IMR-90 (cell line): ENCODE measurements at regions not wholly inside any gene's neighbourhood (a gene's known extent, or its start where the extent isn't known, plus 50 kb on each side); places are given as distances from the start of the nearest gene placed in this dataset.

Experiments used
- ATAC-seq: fragments of 200-7000 bp; cut with Tn5 transposase; 2 replicates; pipeline ENCODE4 v1.9.1; 2020; ENCODE audit warnings: low read depth, mild to moderate bottlenecking, moderate library complexity
- BruUV-seq: library from RNA; stranded (reverse); fragments of 400-500 nt; replicated peaks from 2 replicates; lab custom pipeline; 2021; lab: Mats Ljungman, UMichigan
- CTCF ChIA-PET: fragments of 300-600 bp; formaldehyde crosslinking; extraction: SDS; loops from one replicate; lab custom pipeline; 2021; ENCODE audit warnings: antibody characterized with exemption; lab: Yijun Ruan, JAX
- POLR2A ChIA-PET: fragments of 300-600 bp; sonication (Branson Sonifier 250); formaldehyde crosslinking; loops from one replicate; lab custom pipeline; 2022; ENCODE audit warnings: antibody characterized with exemption; ENCODE audit not compliant: unreplicated experiment; lab: Charles Lee
- DNase-seq: peaks from one replicate; pipeline ENCODE4 v3.0.0; 2013
- H2AFZ ChIP-seq: replicated peaks from 2 replicates; pipeline ENCODE3; 2013; ENCODE audit warnings: low read length, mild to moderate bottlenecking; ENCODE audit not compliant: poor library complexity
- H2AK5ac ChIP-seq: 2 replicates; pipeline ENCODE4 v1.6.1; 2013; ENCODE audit warnings: low read depth, low read length, inconsistent platforms
- H2AK9ac ChIP-seq: replicated peaks from 2 replicates; pipeline ENCODE3; 2013; ENCODE audit warnings: mild to moderate bottlenecking, low read depth, low read length, moderate library complexity; ENCODE audit not compliant: poor library complexity
- H2BK120ac ChIP-seq: 2 replicates; pipeline ENCODE4 v1.6.1; 2013; ENCODE audit warnings: low read depth, low read length, inconsistent platforms
- H2BK15ac ChIP-seq: 3 replicates; pipeline ENCODE4 v1.6.1; 2013; ENCODE audit warnings: low read depth, low read length, inconsistent platforms
- H2BK20ac ChIP-seq: 2 replicates; pipeline ENCODE4 v1.6.1; 2013; ENCODE audit warnings: low read depth, mild to moderate bottlenecking, inconsistent platforms, low read length, moderate library complexity
- H2BK5ac ChIP-seq: 2 replicates; pipeline ENCODE4 v1.6.1; 2013; ENCODE audit warnings: mild to moderate bottlenecking, low read depth, low read length, inconsistent platforms; ENCODE audit not compliant: poor library complexity, severe bottlenecking
- H3K14ac ChIP-seq: replicated peaks from 2 replicates; pipeline ENCODE4 v1.6.1; 2013; ENCODE audit warnings: low read depth, low read length, inconsistent platforms
- H3K18ac ChIP-seq: 2 replicates; pipeline ENCODE4 v1.6.1; 2013; ENCODE audit warnings: low read depth, low read length, control low read depth
- H3K23ac ChIP-seq: 2 replicates; pipeline ENCODE4 v1.6.1; 2013; ENCODE audit warnings: low read depth, low read length, inconsistent platforms
- H3K27ac ChIP-seq: 2 replicates; pipeline ENCODE4 v1.5.1; 2013; ENCODE audit warnings: mild to moderate bottlenecking, control low read depth, low read length; ENCODE audit not compliant: insufficient read depth
- H3K27me3 ChIP-seq: 2 replicates; pipeline ENCODE4 v1.6.1; 2013; ENCODE audit warnings: low read length; ENCODE audit not compliant: control insufficient read depth, insufficient read depth
- H3K36me3 ChIP-seq: 2 replicates; pipeline ENCODE4 v1.6.1; 2013; ENCODE audit warnings: low read length, mixed read lengths; ENCODE audit not compliant: control insufficient read depth, insufficient read depth
- H3K4ac ChIP-seq: 2 replicates; pipeline ENCODE4 v1.6.1; 2013; ENCODE audit warnings: low read depth, low read length, inconsistent platforms
- H3K4me1 ChIP-seq: 2 replicates; pipeline ENCODE4 v1.6.1; 2013; ENCODE audit warnings: low read length, mixed read lengths; ENCODE audit not compliant: control insufficient read depth, insufficient read depth
- H3K4me2 ChIP-seq: 2 replicates; pipeline ENCODE4 v1.6.1; 2013; ENCODE audit warnings: low read depth, mild to moderate bottlenecking, control low read depth, low read length, moderate library complexity
- H3K4me3 ChIP-seq: 2 replicates; pipeline ENCODE4 v1.5.1; 2013; ENCODE audit warnings: low read depth, mild to moderate bottlenecking, control low read depth, low read length, moderate library complexity; ENCODE audit not compliant: insufficient read depth
- H3K56ac ChIP-seq: 2 replicates; pipeline ENCODE4 v1.6.1; 2013; ENCODE audit warnings: low read length, inconsistent platforms; ENCODE audit not compliant: insufficient read depth; ENCODE audit errors: extremely low read depth
- H3K79me1 ChIP-seq, 2 experiments: 2 replicates each; pipeline ENCODE4 v1.6.1; 2013; ENCODE audit warnings: low read length in 2 of 2, inconsistent platforms in 1 of 2, low read depth in 1 of 2
- H3K9ac ChIP-seq: 2 replicates; pipeline ENCODE4 v1.6.1; 2013; ENCODE audit warnings: low read depth, low read length, control low read depth
- H3K9me1 ChIP-seq: 2 replicates; pipeline ENCODE4 v1.6.1; 2013; ENCODE audit warnings: low read length, inconsistent platforms; ENCODE audit not compliant: insufficient read depth
- H3K9me3 ChIP-seq: 2 replicates; pipeline ENCODE4 v1.6.1; 2013; ENCODE audit warnings: low read length; ENCODE audit not compliant: control insufficient read depth, insufficient read depth
- H4K20me1 ChIP-seq: 2 replicates; pipeline ENCODE4 v1.6.1; 2013; ENCODE audit warnings: low read length, inconsistent platforms; ENCODE audit not compliant: insufficient read depth
- H4K5ac ChIP-seq: 2 replicates; pipeline ENCODE4 v1.6.1; 2013; ENCODE audit warnings: mild to moderate bottlenecking, low read depth, low read length, control low read depth
- H4K8ac ChIP-seq, 2 experiments: 2 replicates each; pipeline ENCODE4 v1.6.1; 2013; ENCODE audit warnings: low read depth in 2 of 2, low read length in 2 of 2, control low read depth in 1 of 2, inconsistent platforms in 1 of 2
- H4K91ac ChIP-seq: 2 replicates; pipeline ENCODE4 v1.6.1; 2013; ENCODE audit warnings: low read depth, low read length, inconsistent platforms; ENCODE audit not compliant: insufficient read depth
- MAFK ChIP-seq: IDR thresholded peaks from 2 replicates; pipeline ENCODE4 v1.6.1; 2012; ENCODE audit warnings: low read depth, low read length, improper control_type of control experiment
- RAD21 ChIP-seq: IDR thresholded peaks from 2 replicates; pipeline ENCODE4 v1.6.1; 2012; ENCODE audit warnings: low read length, improper control_type of control experiment
- WGBS, 2 experiments: methylation state at CpG; one replicate each; pipeline versions ENCODE4 v1.1.5 to v1.1.7; 2013; ENCODE audit warnings: missing lambda C conversion rate in 2 of 2; ENCODE audit not compliant: insufficient read length in 1 of 2; ENCODE audit errors: extremely low coverage in 2 of 2; 5-methylcytosine and 5-hydroxymethylcytosine counted together
- dilution Hi-C: fragments of 300-500 bp; cut with HindIII; formaldehyde crosslinking; loops from one replicate; pipeline ENCODE4 v1.14.3; 2018; ENCODE audit warnings: low sequenced_read_pairs; ENCODE audit not compliant: unreplicated experiment
- in situ Hi-C: fragments of 300-500 bp; cut with MboI; formaldehyde crosslinking; loops from 3 replicates; pipeline ENCODE4 v1.14.3; 2019; ENCODE audit warnings: low sequenced_read_pairs, inconsistent platforms, mixed read lengths
- intact Hi-C: fragments of 100-400 bp; cut with micrococcal nuclease; formaldehyde crosslinking; loops from 2 replicates; pipeline ENCODE4 v1.10.0; 2022

- Histone ChIP-seq H3K4ac (no peak overlapping the region), H2AK5ac (no peak overlapping the region), H3K4me1 (no peaks in the 10 kb centered on the region)
Observed at GRCh38 chr5:27532305-27532704, 493.9 kb upstream of the CDH9 start.

More at GRCh38 chr5:27532305-27532704, 493.9 kb upstream of the CDH9 start:
- H3K23ac ChIP-seq: no peak overlapping the region
- no peaks in the 10 kb centered on the region for H3K36me3 ChIP-seq
- no peaks in the 10 kb centered on the region for H3K9me1 ChIP-seq
- no peak overlapping the region for H3K4me2 ChIP-seq
- ChIA-PET CTCF (no interaction called here), POLR2A (no interaction called here)
- no peak overlapping the region for H3K56ac ChIP-seq
- H2BK120ac ChIP-seq: no peak overlapping the region
- BruUV-seq: no TSS peak
- no peak overlapping the region for H3K18ac ChIP-seq
- no peak overlapping the region for H4K91ac ChIP-seq
- H2BK20ac ChIP-seq: no peak overlapping the region
- no peak overlapping the region for H3K14ac ChIP-seq
- no CpG with 5 or more reads among the region's 1 CpG for WGBS, 2 experiments
- no peak overlapping the region for H2BK5ac ChIP-seq
- H4K8ac ChIP-seq: no peak overlapping the region
- H2AFZ ChIP-seq: no peak overlapping the region
- no peak overlapping the region for H3K4me3 ChIP-seq
- H3K79me1 ChIP-seq: no peaks in the 10 kb centered on the region
- no peak overlapping the region for H3K27ac ChIP-seq
- in situ Hi-C loops: no loop called here
- no peaks in the 10 kb centered on the region for H3K9me3 ChIP-seq
- no peak overlapping the region for H3K9ac ChIP-seq
- TF ChIP-seq MAFK: peak; percentile 88
- TF ChIP-seq RAD21: no peak
- no peaks in the 10 kb centered on the region for H3K27me3 ChIP-seq
- DNase-seq (no peak), ATAC-seq (no peak)
- dilution Hi-C loops: no loop called here
- no peak overlapping the region for H2AK9ac ChIP-seq
- intact Hi-C loops: no loop called here
- H4K20me1 ChIP-seq: no peaks in the 10 kb centered on the region
- H4K5ac ChIP-seq: no peak overlapping the region
- H2BK15ac ChIP-seq: no peak overlapping the region
